GM12878 (cell line): ENCODE measurements at regions not wholly inside any gene's neighbourhood (a gene's known extent, or its start where the extent isn't known, plus 50 kb on each side); places are given as distances from the start of the nearest gene placed in this dataset.

ENCODE experiments used
- ATAC-seq: fragments of 200-7000 bp; cut with Tn5 transposase; 3 replicates; pipeline ENCODE4 v1.9.1; 2020; ENCODE audit warnings: mild to moderate bottlenecking, moderate library complexity
- BruUV-seq: library from RNA; stranded (reverse); fragments of 400-500 nt; replicated peaks from 2 replicates; lab custom pipeline; 2021; lab: Mats Ljungman, UMichigan
- CTCF ChIA-PET: fragments of 300-600 bp; sonication (Branson Sonifier 250); formaldehyde crosslinking; extraction: SDS; loops from one replicate; lab custom pipeline; 2021; ENCODE audit warnings: inconsistent platforms; lab: Yijun Ruan, JAX
- POLR2A ChIA-PET: fragments of 350-600 bp; formaldehyde crosslinking; extraction: SDS; loops from one replicate; lab custom pipeline; 2021; ENCODE audit warnings: inconsistent platforms; lab: Charles Lee
- RAD21 ChIA-PET: fragments of 300-600 bp; sonication (Branson Sonifier 250); formaldehyde crosslinking; loops from one replicate; lab custom pipeline; 2023; ENCODE audit warnings: antibody characterized with exemption; ENCODE audit not compliant: unreplicated experiment; lab: Charles Lee
- SMC1A ChIA-PET: fragments of 300-600 bp; sonication (Branson Sonifier 250); formaldehyde crosslinking; loops from one replicate; lab custom pipeline; 2023; ENCODE audit not compliant: unreplicated experiment, uncharacterized antibody; lab: Charles Lee
- DNase-seq: peaks from one replicate; pipeline ENCODE4 v3.0.0-alpha.2; 2011; ENCODE audit warnings: low read depth, low spot score
- FAIRE-seq: peaks from 3 replicates; lab custom pipeline; 2011; peaks lifted over from hg19 to GRCh38; lab: Jason Lieb, UNC
- H2AFZ ChIP-seq: 2 replicates; pipeline ENCODE4 v1.6.0; 2011; ENCODE audit warnings: low read depth, low read length, control low read depth; ENCODE audit not compliant: control insufficient read depth
- H3K27ac ChIP-seq: 2 replicates; pipeline ENCODE4 v1.5.1; 2011; ENCODE audit warnings: control low read depth; ENCODE audit not compliant: control insufficient read depth, insufficient read depth
- H3K27me3 ChIP-seq, 2 experiments: replicated peaks in 1 of 2; 2 replicates each; pipeline versions ENCODE4 v1.6.0 to v1.6.1; 2011; ENCODE audit warnings: low read length in 1 of 2; ENCODE audit not compliant: control insufficient read depth in 2 of 2, insufficient read depth in 2 of 2
- H3K36me3 ChIP-seq, 2 experiments: 2 replicates each; pipeline ENCODE4 v1.5.1; 2011; ENCODE audit warnings: low read length in 1 of 2; ENCODE audit not compliant: control insufficient read depth in 2 of 2, insufficient read depth in 2 of 2
- H3K4me1 ChIP-seq: 2 replicates; pipeline ENCODE4 v1.6.1; 2011; ENCODE audit warnings: mild to moderate bottlenecking, low read length, moderate library complexity, mixed read lengths; ENCODE audit not compliant: control insufficient read depth, insufficient read depth
- H3K4me2 ChIP-seq: 2 replicates; pipeline ENCODE4 v1.6.0; 2011; ENCODE audit warnings: control low read depth; ENCODE audit not compliant: control insufficient read depth, insufficient read depth
- H3K4me3 ChIP-seq: fragments of 200-600 bp; sonication (generic); 2 replicates; pipeline ENCODE4 v1.5.1; 2016
- H3K79me2 ChIP-seq: 2 replicates; pipeline ENCODE4 v1.6.0; 2011; ENCODE audit warnings: low read length; ENCODE audit not compliant: control insufficient read depth, insufficient read depth
- H3K9ac ChIP-seq: 2 replicates; pipeline ENCODE4 v1.8.0; 2011; ENCODE audit warnings: low read length, control low read depth, mixed read lengths; ENCODE audit not compliant: control insufficient read depth, insufficient read depth
- H3K9me3 ChIP-seq: replicated peaks from 3 replicates; pipeline ENCODE4 v1.5.1; 2011; ENCODE audit warnings: mild to moderate bottlenecking, low read length; ENCODE audit not compliant: control insufficient read depth, insufficient read depth
- H4K20me1 ChIP-seq: 2 replicates; pipeline ENCODE4 v1.6.0; 2011; ENCODE audit not compliant: control insufficient read depth, insufficient read depth
- BACH1 ChIP-seq: fragments of 450-650 bp; IDR thresholded peaks from 2 replicates; pipeline ENCODE4 v1.6.1; 2017; ENCODE audit warnings: mild to moderate bottlenecking, borderline replicate concordance
- E4F1 ChIP-seq: fragments of 450-650 bp; IDR thresholded peaks from 2 replicates; pipeline ENCODE4 v1.6.1; 2018; ENCODE audit warnings: borderline replicate concordance, mild to moderate bottlenecking; ENCODE audit not compliant: partially characterized antibody
- EP300 ChIP-seq, 2 experiments: fragments of 150-350 bp in 1 of 2; IDR thresholded peaks; 2 replicates each; pipeline ENCODE4 v1.6.1; 2011 to 2012; ENCODE audit warnings: low read depth in 2 of 2, low read length in 2 of 2, borderline replicate concordance in 1 of 2, improper control_type of control experiment in 1 of 2, inconsistent platforms in 1 of 2; ENCODE audit not compliant: control insufficient read depth in 1 of 2
- FOXM1 ChIP-seq: IDR thresholded peaks from 2 replicates; pipeline ENCODE4 v1.6.1; 2012; ENCODE audit warnings: low read depth, mild to moderate bottlenecking, inconsistent platforms, low read length, moderate library complexity
- MYC ChIP-seq: IDR thresholded peaks from 2 replicates; pipeline ENCODE4 v1.6.1; 2011; ENCODE audit warnings: mild to moderate bottlenecking, low read length, moderate library complexity, inconsistent platforms; ENCODE audit not compliant: insufficient read depth, insufficient replicate concordance, insufficient read length, severe bottlenecking
- NRF1 ChIP-seq: conservative IDR thresholded peaks from 2 replicates; pipeline ENCODE4 v1.6.1; 2011; ENCODE audit warnings: mild to moderate bottlenecking, low read depth, low read length, improper control_type of control experiment
- PBX3 ChIP-seq: IDR thresholded peaks from 2 replicates; pipeline ENCODE4 v1.6.1; 2011; ENCODE audit warnings: mild to moderate bottlenecking, low read depth, low read length, moderate library complexity; ENCODE audit not compliant: insufficient replicate concordance
- POLR2A ChIP-seq: IDR thresholded peaks from 2 replicates; pipeline ENCODE4 v1.6.1; 2011; ENCODE audit warnings: low read depth, mild to moderate bottlenecking, low read length
- RFX5 ChIP-seq: IDR thresholded peaks from 2 replicates; pipeline ENCODE4 v1.6.1; 2011; ENCODE audit warnings: low read depth, low read length, improper control_type of control experiment
- SMC3 ChIP-seq: IDR thresholded peaks from 2 replicates; pipeline ENCODE4 v1.6.1; 2011; ENCODE audit warnings: low read length, improper control_type of control experiment, borderline replicate concordance
- SREBF2 ChIP-seq: IDR thresholded peaks from 2 replicates; pipeline ENCODE4 v1.6.1; 2012; ENCODE audit warnings: mild to moderate bottlenecking, low read length
- TBL1XR1 ChIP-seq: IDR thresholded peaks from 2 replicates; pipeline ENCODE4 v1.6.1; 2012; ENCODE audit warnings: low read depth, low read length, improper control_type of control experiment
- ZBTB11 ChIP-seq: fragments of 450-650 bp; formaldehyde crosslinking; IDR thresholded peaks from 2 replicates; pipeline ENCODE4 v1.5.0; 2022; ENCODE audit warnings: mild to moderate bottlenecking, missing genetic modification characterization
- in situ Hi-C: fragments of 300-500 bp; cut with MboI; formaldehyde crosslinking; loops from 9 replicates; pipeline ENCODE4 v1.14.3; 2018; ENCODE audit warnings: mixed read lengths
- intact Hi-C: fragments of 100-400 bp; cut with micrococcal nuclease; formaldehyde crosslinking; loops from one replicate; pipeline ENCODE4 v1.14.2; 2022; ENCODE audit not compliant: unreplicated experiment
- TF ChIP-seq, protein P1 (sequence below): fragments of 450-650 bp; IDR thresholded peaks from 2 replicates; pipeline ENCODE4 v1.6.1; 2016; ENCODE audit warnings: mild to moderate bottlenecking

- CTCF ChIA-PET: interaction anchor here (1.1 kb wide), 1 partner anchor 11 kb away, joined by 3 read pairs; no protein-coding TSS in a partner anchor
- H3K4me1 ChIP-seq: no peaks in the 10 kb centered on the region
- SMC1A ChIA-PET: interaction anchor here (0.7 kb wide), 1 partner anchor 34 kb away, joined by 3 read pairs; no protein-coding TSS in a partner anchor
- no peak for DNase-seq
- POLR2A ChIA-PET: no interaction called here
- FAIRE-seq: no peak
- H3K4me2 ChIP-seq: no peak overlapping the region
- no peaks in the 10 kb centered on the region for H4K20me1 ChIP-seq
- H2AFZ ChIP-seq: no peak overlapping the region
- H3K27ac ChIP-seq: no peak overlapping the region
- intact Hi-C loops: no loop called here
- peaks cover 0 to 2% of the 10 kb centered on the region in 2 experiments; a peak in 3 of 4 replicates for H3K27me3 ChIP-seq
- no peaks in the 10 kb centered on the region for H3K36me3 ChIP-seq
- no TSS peak for BruUV-seq
- no peak for ATAC-seq
- in situ Hi-C loops: no loop called here
- no peaks in the 10 kb centered on the region for H3K79me2 ChIP-seq
- no peak overlapping the region for H3K4me3 ChIP-seq
- RAD21 ChIA-PET: no interaction called here
- no peaks in the 10 kb centered on the region for H3K9me3 ChIP-seq
- no peak overlapping the region for H3K9ac ChIP-seq
- TF ChIP-seq, protein P1, sequence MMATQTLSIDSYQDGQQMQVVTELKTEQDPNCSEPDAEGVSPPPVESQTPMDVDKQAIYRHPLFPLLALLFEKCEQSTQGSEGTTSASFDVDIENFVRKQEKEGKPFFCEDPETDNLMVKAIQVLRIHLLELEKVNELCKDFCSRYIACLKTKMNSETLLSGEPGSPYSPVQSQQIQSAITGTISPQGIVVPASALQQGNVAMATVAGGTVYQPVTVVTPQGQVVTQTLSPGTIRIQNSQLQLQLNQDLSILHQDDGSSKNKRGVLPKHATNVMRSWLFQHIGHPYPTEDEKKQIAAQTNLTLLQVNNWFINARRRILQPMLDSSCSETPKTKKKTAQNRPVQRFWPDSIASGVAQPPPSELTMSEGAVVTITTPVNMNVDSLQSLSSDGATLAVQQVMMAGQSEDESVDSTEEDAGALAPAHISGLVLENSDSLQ: no peak
- TF ChIP-seq RFX5 (no peak), E4F1 (no peak), POLR2A (no peak), NRF1 (no peak), SREBF2 (no peak), TBL1XR1 (no peak), PBX3 (no peak), ZBTB11 (CRISPR knock-in tag) (no peak), SMC3 (no peak), FOXM1 (no peak), EP300 (IDR thresholded peaks at IDR 0.05; ENCODE audit: borderline replicate concordance in 1 of 2, control insufficient read depth in 1 of 2, low read depth in 2 of 2, low read length in 2 of 2) (no peak), BACH1 (no peak), MYC (no peak)
These were observed 95.3 kb upstream of the FAM136A start for GRCh38 chr2:70397186-70397585.
